Uterus (tissue), 2 donors: ENCODE measurements at regions not wholly inside any gene's neighbourhood (a gene's known extent, or its start where the extent isn't known, plus 50 kb on each side); places are given as distances from the start of the nearest gene placed in this dataset.

Experiments used
- CTCF ChIP-seq, 4 experiments: fragments of 200-600 bp in 2 of 4; fragments of 450-650 bp in 2 of 4; sonication (generic) in 2 of 4; IDR thresholded peaks; one replicate each; pipeline ENCODE4 v1.5.1; 2016 to 2019; ENCODE audit warnings: antibody characterized with exemption in 4 of 4, mild to moderate bottlenecking in 2 of 4, moderate library complexity in 1 of 4
- POLR2A ChIP-seq, 2 donors: fragments of 450-650 bp; IDR thresholded peaks; one replicate each; pipeline ENCODE4 v1.6.1; 2016; ENCODE audit warnings: antibody characterized with exemption in 2 of 2, mild to moderate bottlenecking in 1 of 2, moderate library complexity in 1 of 2

DNA sequence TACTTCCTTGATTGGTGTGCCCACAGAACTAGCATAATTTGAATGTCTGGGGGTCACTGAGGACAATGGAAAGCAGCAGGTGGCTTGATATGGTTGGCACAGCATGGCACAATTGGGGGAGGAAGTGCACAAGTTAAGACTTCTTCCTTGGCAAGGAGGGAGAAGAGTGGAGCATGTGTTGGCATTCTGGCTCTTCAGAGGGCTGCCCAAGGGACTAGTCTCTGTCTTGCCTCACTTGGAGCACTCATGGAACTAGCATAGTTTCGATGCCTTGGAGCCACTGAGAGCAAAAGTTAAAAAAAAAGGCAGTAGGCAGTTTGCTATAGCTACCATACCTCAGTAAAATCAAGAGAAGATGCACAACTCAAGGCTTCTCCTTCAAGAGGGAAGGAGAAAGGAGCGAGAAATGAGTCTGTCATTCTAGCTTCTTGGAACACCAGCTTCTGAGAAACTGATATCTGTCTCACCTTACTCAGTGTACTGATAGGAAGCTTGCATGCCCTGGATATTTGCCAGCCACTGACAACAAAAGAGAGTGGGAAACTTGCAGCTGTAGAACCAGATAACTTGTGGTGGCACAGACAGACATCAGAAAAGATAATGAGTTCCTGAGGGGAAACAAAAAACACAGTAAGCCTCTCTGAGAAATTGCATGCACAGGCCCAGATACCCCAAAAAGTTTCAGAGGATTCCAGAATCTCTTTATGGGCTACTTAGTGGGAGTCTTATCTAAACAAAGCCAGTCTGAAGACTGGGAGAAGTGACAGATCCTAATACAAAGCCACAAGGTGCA lies 207.5 kb upstream of the SAMSN1 start:
- TF ChIP-seq CTCF (IDR thresholded peaks at IDR 0.05) (no peak), POLR2A (IDR thresholded peaks at IDR 0.05) (no peak)
